HCT116 (cell line): ENCODE measurements at regions not wholly inside any gene's neighbourhood (a gene's known extent, or its start where the extent isn't known, plus 50 kb on each side); places are given as distances from the start of the nearest gene placed in this dataset.

ENCODE experiments used
- EGR1 ChIP-seq: IDR thresholded peaks from 2 replicates; pipeline ENCODE4 v1.6.1; 2012; ENCODE audit warnings: low read depth
- ELF1 ChIP-seq: IDR thresholded peaks from 2 replicates; pipeline ENCODE4 v1.6.1; 2012; ENCODE audit warnings: low read depth, borderline replicate concordance
- EZH2 ChIP-seq: fragments of 200-600 bp; sonication (generic); IDR thresholded peaks from 2 replicates; pipeline ENCODE4 v1.6.1; 2017; ENCODE audit warnings: antibody characterized with exemption, mixed run types
- EZH2phosphoT487 ChIP-seq: fragments of 200-600 bp; IDR thresholded peaks from 2 replicates; pipeline ENCODE4 v1.6.1; 2018; ENCODE audit warnings: antibody characterized with exemption, borderline replicate concordance
- POLR2A ChIP-seq: IDR thresholded peaks from 2 replicates; pipeline ENCODE4 v1.7.0; 2011; ENCODE audit warnings: borderline replicate concordance; ENCODE audit not compliant: insufficient read depth, insufficient read length; ENCODE audit errors: extremely low read depth
- POLR2AphosphoS5 ChIP-seq: IDR thresholded peaks from 2 replicates; pipeline ENCODE4 v1.6.1; 2011; ENCODE audit warnings: mild to moderate bottlenecking, low read depth, low read length, moderate library complexity
- RAD21 ChIP-seq: IDR thresholded peaks from 2 replicates; pipeline ENCODE4 v1.6.1; 2012; ENCODE audit warnings: low read depth, mild to moderate bottlenecking
- TCF7L2 ChIP-seq: IDR thresholded peaks from 2 replicates; pipeline ENCODE4 v1.7.0; 2011; ENCODE audit warnings: borderline replicate concordance, inconsistent platforms; ENCODE audit not compliant: insufficient read depth, insufficient read length; ENCODE audit errors: extremely low read depth
- ZNF274 ChIP-seq: fragments of 200-500 bp; sonication (Bioruptor generic); IDR thresholded peaks from 2 replicates; pipeline ENCODE4 v1.6.1; 2014; ENCODE audit warnings: mild to moderate bottlenecking, low read depth, low read length, inconsistent platforms
- TF ChIP-seq, protein P1 (sequence below): IDR thresholded peaks from 2 replicates; pipeline ENCODE4 v1.6.1; 2012
- TF ChIP-seq, protein P2 (sequence below): IDR thresholded peaks from 2 replicates; pipeline ENCODE4 v1.6.1; 2012
- TF ChIP-seq, protein P3 (sequence below): IDR thresholded peaks from 2 replicates; pipeline ENCODE4 v1.6.1; 2011; ENCODE audit warnings: mild to moderate bottlenecking, low read length, moderate library complexity; ENCODE audit not compliant: insufficient replicate concordance; ENCODE audit errors: extremely low read depth
- TF ChIP-seq, protein P4 (sequence below), 3 experiments: fragments of 200-600 bp in 1 of 3; sonication (generic) in 1 of 3; IDR thresholded peaks in 2 of 3; conservative IDR thresholded peaks in 1 of 3; 2 replicates each; pipeline ENCODE4 v1.5.1; 2012 to 2017; ENCODE audit warnings: low read depth in 2 of 3, low read length in 2 of 3, antibody characterized with exemption in 1 of 3, borderline replicate concordance in 1 of 3, control low read depth in 1 of 3, mild to moderate bottlenecking in 1 of 3, mixed read lengths in 1 of 3, mixed run types in 1 of 3, moderate library complexity in 1 of 3; ENCODE audit not compliant: insufficient read depth in 1 of 3

DNA sequence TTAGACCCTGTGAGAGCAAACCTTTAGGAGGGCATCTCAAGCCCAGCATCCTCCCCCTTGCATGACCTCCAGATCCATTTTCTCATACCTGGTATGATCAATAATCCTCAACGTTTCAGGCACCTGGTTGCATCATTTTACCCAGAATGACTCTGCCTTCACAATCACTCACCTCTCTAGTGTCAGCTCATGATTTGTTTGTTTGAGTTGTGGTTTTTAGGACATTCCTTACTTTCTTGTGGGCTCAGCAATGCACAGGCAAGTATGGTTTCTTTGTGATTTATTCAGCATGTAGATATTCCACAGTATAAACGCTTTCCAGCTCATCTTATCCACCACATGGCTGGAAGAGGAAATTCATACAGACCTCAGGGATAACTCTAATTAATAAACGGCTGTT lies 93.6 kb upstream of the CPEB2 start:
- TF ChIP-seq POLR2A (no peak), ZNF274 (no peak), EZH2 (no peak), TCF7L2 (no peak), ELF1 (no peak), POLR2AphosphoS5 (no peak), RAD21 (no peak), EGR1 (no peak), EZH2phosphoT487 (no peak)
- TF ChIP-seq, protein P1, sequence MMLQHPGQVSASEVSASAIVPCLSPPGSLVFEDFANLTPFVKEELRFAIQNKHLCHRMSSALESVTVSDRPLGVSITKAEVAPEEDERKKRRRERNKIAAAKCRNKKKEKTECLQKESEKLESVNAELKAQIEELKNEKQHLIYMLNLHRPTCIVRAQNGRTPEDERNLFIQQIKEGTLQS, result 0 out of 2 replicates have a peak, but pooled peaks have one; percentile 41
- TF ChIP-seq, protein P2, sequence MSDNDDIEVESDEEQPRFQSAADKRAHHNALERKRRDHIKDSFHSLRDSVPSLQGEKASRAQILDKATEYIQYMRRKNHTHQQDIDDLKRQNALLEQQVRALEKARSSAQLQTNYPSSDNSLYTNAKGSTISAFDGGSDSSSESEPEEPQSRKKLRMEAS, result no peak
- TF ChIP-seq, protein P3, sequence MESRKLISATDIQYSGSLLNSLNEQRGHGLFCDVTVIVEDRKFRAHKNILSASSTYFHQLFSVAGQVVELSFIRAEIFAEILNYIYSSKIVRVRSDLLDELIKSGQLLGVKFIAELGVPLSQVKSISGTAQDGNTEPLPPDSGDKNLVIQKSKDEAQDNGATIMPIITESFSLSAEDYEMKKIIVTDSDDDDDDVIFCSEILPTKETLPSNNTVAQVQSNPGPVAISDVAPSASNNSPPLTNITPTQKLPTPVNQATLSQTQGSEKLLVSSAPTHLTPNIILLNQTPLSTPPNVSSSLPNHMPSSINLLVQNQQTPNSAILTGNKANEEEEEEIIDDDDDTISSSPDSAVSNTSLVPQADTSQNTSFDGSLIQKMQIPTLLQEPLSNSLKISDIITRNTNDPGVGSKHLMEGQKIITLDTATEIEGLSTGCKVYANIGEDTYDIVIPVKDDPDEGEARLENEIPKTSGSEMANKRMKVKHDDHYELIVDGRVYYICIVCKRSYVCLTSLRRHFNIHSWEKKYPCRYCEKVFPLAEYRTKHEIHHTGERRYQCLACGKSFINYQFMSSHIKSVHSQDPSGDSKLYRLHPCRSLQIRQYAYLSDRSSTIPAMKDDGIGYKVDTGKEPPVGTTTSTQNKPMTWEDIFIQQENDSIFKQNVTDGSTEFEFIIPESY, result no peak
- TF ChIP-seq, protein P4, sequence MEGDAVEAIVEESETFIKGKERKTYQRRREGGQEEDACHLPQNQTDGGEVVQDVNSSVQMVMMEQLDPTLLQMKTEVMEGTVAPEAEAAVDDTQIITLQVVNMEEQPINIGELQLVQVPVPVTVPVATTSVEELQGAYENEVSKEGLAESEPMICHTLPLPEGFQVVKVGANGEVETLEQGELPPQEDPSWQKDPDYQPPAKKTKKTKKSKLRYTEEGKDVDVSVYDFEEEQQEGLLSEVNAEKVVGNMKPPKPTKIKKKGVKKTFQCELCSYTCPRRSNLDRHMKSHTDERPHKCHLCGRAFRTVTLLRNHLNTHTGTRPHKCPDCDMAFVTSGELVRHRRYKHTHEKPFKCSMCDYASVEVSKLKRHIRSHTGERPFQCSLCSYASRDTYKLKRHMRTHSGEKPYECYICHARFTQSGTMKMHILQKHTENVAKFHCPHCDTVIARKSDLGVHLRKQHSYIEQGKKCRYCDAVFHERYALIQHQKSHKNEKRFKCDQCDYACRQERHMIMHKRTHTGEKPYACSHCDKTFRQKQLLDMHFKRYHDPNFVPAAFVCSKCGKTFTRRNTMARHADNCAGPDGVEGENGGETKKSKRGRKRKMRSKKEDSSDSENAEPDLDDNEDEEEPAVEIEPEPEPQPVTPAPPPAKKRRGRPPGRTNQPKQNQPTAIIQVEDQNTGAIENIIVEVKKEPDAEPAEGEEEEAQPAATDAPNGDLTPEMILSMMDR (IDR thresholded peaks at IDR 0.05 in 2 of 3, conservative IDR thresholded peaks at IDR 0.05 in 1 of 3; ENCODE audit: borderline replicate concordance in 1 of 3, insufficient read depth in 1 of 3, low read depth in 2 of 3, low read length in 2 of 3), result no peak
